ENCODE measurements at regions not wholly inside any gene's neighbourhood (a gene's known extent, or its start where the extent isn't known, plus 50 kb on each side); places are given as distances from the start of the nearest gene placed in this dataset.

DNA sequence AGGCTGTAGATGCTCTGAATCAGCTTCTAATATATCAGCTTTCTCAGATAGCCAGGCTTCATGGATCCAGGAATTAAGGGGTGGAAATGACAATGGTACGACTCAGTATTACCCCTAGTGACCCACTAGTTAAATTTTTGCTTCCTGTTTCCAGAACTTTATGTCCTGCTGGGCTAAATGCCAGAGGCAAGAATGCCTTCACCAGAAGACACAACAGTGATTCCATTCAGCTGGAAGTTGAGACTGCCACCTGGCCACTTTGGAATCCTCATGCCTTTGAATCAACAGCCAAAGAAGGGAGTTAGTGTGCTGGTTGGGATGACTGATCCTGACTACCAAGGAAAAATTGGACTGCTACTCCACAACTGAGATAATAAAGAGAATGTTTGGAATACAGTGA, 239.1 kb downstream of the ASXL3 start:
- TF ChIP-seq, protein P1, sequence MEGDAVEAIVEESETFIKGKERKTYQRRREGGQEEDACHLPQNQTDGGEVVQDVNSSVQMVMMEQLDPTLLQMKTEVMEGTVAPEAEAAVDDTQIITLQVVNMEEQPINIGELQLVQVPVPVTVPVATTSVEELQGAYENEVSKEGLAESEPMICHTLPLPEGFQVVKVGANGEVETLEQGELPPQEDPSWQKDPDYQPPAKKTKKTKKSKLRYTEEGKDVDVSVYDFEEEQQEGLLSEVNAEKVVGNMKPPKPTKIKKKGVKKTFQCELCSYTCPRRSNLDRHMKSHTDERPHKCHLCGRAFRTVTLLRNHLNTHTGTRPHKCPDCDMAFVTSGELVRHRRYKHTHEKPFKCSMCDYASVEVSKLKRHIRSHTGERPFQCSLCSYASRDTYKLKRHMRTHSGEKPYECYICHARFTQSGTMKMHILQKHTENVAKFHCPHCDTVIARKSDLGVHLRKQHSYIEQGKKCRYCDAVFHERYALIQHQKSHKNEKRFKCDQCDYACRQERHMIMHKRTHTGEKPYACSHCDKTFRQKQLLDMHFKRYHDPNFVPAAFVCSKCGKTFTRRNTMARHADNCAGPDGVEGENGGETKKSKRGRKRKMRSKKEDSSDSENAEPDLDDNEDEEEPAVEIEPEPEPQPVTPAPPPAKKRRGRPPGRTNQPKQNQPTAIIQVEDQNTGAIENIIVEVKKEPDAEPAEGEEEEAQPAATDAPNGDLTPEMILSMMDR (IDR thresholded peaks at IDR 0.05) = no peak
- TF ChIP-seq POLR2A (IDR thresholded peaks at IDR 0.05) = no peak
